Hepatocyte (in vitro differentiated cells): ENCODE measurements at regions not wholly inside any gene's neighbourhood (a gene's known extent, or its start where the extent isn't known, plus 50 kb on each side); places are given as distances from the start of the nearest gene placed in this dataset.
"Not testable (repeated sequence)": the region's sequence is repeated elsewhere in the genome, so short reads cannot be mapped to it uniquely, and the experiment has no call there.

Experiments used
- DNase-seq: peaks from one replicate; pipeline ENCODE4 v3.0.0-alpha.2; 2016; ENCODE audit warnings: low spot score
- H2AFZ ChIP-seq: fragments of 200-600 bp; sonication (generic); 2 replicates; pipeline ENCODE4 v1.6.0; 2016; ENCODE audit warnings: antibody characterized with exemption, mild to moderate bottlenecking
- H3K27ac ChIP-seq: fragments of 200-600 bp; sonication (generic); 2 replicates; pipeline ENCODE4 v1.5.1; 2016; ENCODE audit warnings: mild to moderate bottlenecking
- H3K27me3 ChIP-seq: fragments of 200-600 bp; sonication (generic); 2 replicates; pipeline ENCODE4 v1.6.1; 2016
- H3K36me3 ChIP-seq: fragments of 200-600 bp; sonication (generic); replicated peaks from 2 replicates; pipeline ENCODE4 v1.5.1; 2016; ENCODE audit warnings: low read depth; ENCODE audit not compliant: insufficient read depth
- H3K4me1 ChIP-seq: fragments of 200-600 bp; sonication (generic); 2 replicates; pipeline ENCODE4 v1.5.1; 2016; ENCODE audit warnings: mild to moderate bottlenecking, moderate library complexity; ENCODE audit not compliant: insufficient read depth
- H3K4me2 ChIP-seq: fragments of 200-600 bp; sonication (generic); 2 replicates; pipeline ENCODE4 v1.6.0; 2016
- H3K4me3 ChIP-seq: fragments of 200-600 bp; sonication (generic); 2 replicates; pipeline ENCODE4 v1.5.1; 2016; ENCODE audit warnings: mild to moderate bottlenecking
- H3K79me2 ChIP-seq: fragments of 200-600 bp; sonication (generic); 2 replicates; pipeline ENCODE4 v1.6.0; 2017; ENCODE audit warnings: mild to moderate bottlenecking
- H3K9me2 ChIP-seq: fragments of 200-600 bp; sonication (generic); replicated peaks from 2 replicates; pipeline ENCODE4 v1.6.0; 2017; ENCODE audit warnings: mild to moderate bottlenecking; ENCODE audit not compliant: insufficient read depth
- H3K9me3 ChIP-seq: fragments of 200-600 bp; sonication (generic); 2 replicates; pipeline ENCODE4 v1.5.1; 2016; ENCODE audit warnings: low read depth, mild to moderate bottlenecking
- H4K20me1 ChIP-seq: fragments of 200-600 bp; sonication (generic); 2 replicates; pipeline ENCODE4 v1.6.0; 2016; ENCODE audit warnings: mild to moderate bottlenecking; ENCODE audit not compliant: insufficient read depth, poor library complexity, severe bottlenecking
- EZH2 ChIP-seq: fragments of 200-600 bp; sonication (generic); IDR thresholded peaks from 2 replicates; pipeline ENCODE4 v1.6.1; 2016; ENCODE audit warnings: antibody characterized with exemption, mild to moderate bottlenecking, borderline replicate concordance
- EZH2phosphoT487 ChIP-seq: fragments of 200-600 bp; sonication (generic); IDR thresholded peaks from one replicate; pipeline ENCODE4 v1.6.1; 2018; ENCODE audit warnings: antibody characterized with exemption, mild to moderate bottlenecking, low read depth, moderate library complexity; ENCODE audit not compliant: unreplicated experiment, severe bottlenecking
- WGBS: methylation state at CpG from one replicate; pipeline ENCODE4 v1.1.6; 2016; ENCODE audit warnings: low lambda C conversion rate; ENCODE audit errors: missing lambda C conversion rate; 5-methylcytosine and 5-hydroxymethylcytosine counted together
- TF ChIP-seq, protein P1 (sequence below): fragments of 200-600 bp; sonication (generic); IDR thresholded peaks from 2 replicates; pipeline ENCODE4 v1.5.1; 2016; ENCODE audit warnings: antibody characterized with exemption, mild to moderate bottlenecking; ENCODE audit not compliant: poor library complexity

- H3K4me1 ChIP-seq, result no peaks in the 10 kb centered on the region
- 88% methylated on average over 13 of the region's 13 CpGs for WGBS
- no peaks in the 10 kb centered on the region for H3K27me3 ChIP-seq
- H2AFZ ChIP-seq, result no peak overlapping the region
- H3K27ac ChIP-seq, result no peak overlapping the region
- no peak overlapping the region for H3K4me3 ChIP-seq
- H4K20me1 ChIP-seq, result no peaks in the 10 kb centered on the region
- TF ChIP-seq, protein P1, sequence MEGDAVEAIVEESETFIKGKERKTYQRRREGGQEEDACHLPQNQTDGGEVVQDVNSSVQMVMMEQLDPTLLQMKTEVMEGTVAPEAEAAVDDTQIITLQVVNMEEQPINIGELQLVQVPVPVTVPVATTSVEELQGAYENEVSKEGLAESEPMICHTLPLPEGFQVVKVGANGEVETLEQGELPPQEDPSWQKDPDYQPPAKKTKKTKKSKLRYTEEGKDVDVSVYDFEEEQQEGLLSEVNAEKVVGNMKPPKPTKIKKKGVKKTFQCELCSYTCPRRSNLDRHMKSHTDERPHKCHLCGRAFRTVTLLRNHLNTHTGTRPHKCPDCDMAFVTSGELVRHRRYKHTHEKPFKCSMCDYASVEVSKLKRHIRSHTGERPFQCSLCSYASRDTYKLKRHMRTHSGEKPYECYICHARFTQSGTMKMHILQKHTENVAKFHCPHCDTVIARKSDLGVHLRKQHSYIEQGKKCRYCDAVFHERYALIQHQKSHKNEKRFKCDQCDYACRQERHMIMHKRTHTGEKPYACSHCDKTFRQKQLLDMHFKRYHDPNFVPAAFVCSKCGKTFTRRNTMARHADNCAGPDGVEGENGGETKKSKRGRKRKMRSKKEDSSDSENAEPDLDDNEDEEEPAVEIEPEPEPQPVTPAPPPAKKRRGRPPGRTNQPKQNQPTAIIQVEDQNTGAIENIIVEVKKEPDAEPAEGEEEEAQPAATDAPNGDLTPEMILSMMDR, result no peak
- TF ChIP-seq EZH2phosphoT487 (no peak), EZH2 (no peak)
- no peaks in the 10 kb centered on the region for H3K36me3 ChIP-seq
- H3K79me2 ChIP-seq, result no peaks in the 10 kb centered on the region
- H3K9me3 ChIP-seq, result no peaks in the 10 kb centered on the region
- no peak for DNase-seq
- H3K9me2 ChIP-seq, result no peaks in the 10 kb centered on the region
- H3K4me2 ChIP-seq, result no peak overlapping the region
These were observed 339.1 kb downstream of the DCHS2 start for GRCh38 chr4:154152546-154152945.

DNA sequence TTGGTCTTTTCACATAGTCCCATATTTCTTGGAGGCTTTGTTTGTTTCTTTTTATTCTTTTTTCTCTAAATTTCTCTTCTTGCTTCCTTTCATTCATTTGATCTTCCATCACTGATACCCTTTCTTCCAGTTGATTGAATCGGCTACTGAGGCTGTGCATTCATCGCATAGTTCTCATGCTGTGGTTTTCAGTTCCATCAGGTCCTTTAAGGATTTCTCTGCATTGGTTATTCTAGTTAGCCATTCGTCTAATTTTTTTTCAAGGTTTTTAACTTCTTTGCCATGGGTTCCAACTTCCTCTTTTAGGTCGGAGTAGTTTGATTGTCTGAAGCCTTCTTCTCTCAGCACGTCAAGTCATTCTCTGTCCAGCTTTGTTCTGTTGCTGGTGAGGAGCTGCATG, 342.4 kb downstream of the DCHS2 start:
- not testable (repeated sequence) for H4K20me1 ChIP-seq, DNase-seq

GRCh38 chr4:154143720-154144119, 347.9 kb downstream of the DCHS2 start:
- H3K27ac ChIP-seq, result no peak overlapping the region
- DNase-seq, result no peak
- TF ChIP-seq, protein P1, result no peak
- no peak for TF ChIP-seq EZH2phosphoT487
- no peak for TF ChIP-seq EZH2
- H3K4me2 ChIP-seq, result no peak overlapping the region
- no peaks in the 10 kb centered on the region for H3K79me2 ChIP-seq
- no peaks in the 10 kb centered on the region for H3K4me1 ChIP-seq
- H3K9me2 ChIP-seq, result no peaks in the 10 kb centered on the region
- 87% methylated on average over 6 of the region's 6 CpGs for WGBS
- no peak overlapping the region for H2AFZ ChIP-seq
- H4K20me1 ChIP-seq, result no peaks in the 10 kb centered on the region
- H3K27me3 ChIP-seq, result no peaks in the 10 kb centered on the region
- no peaks in the 10 kb centered on the region for H3K9me3 ChIP-seq
- no peaks in the 10 kb centered on the region for H3K36me3 ChIP-seq
- H3K4me3 ChIP-seq, result no peak overlapping the region

More for the DNA sequence above, 342.4 kb downstream of the DCHS2 start:
- H3K9me2 ChIP-seq, H2AFZ ChIP-seq, H3K9me3 ChIP-seq, H3K4me1 ChIP-seq, H3K79me2 ChIP-seq, H3K4me3 ChIP-seq, H3K27ac ChIP-seq, H3K36me3 ChIP-seq, H3K4me2 ChIP-seq, H3K27me3 ChIP-seq: not testable (repeated sequence)
- 87% methylated on average over 5 of the region's 5 CpGs for WGBS

DNA sequence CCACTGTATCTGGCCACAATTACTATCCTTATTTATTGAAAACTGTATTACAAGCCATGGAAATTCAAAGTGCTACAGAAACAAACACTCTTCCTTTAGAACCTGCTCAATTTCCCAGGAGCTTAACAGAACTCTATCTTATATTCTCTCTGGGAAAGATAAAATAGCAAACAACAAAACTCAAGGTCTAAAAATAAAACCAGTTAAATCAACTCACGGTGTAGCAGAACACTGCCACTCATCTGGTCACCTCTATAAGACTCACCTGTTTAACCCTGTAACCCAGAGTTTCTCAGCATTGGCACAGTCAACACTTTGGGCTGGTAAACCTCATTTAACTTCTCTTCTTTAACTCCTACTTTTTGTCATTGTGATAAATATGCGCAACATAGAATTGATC, 348.9 kb downstream of the DCHS2 start:
- Histone ChIP-seq H2AFZ (no peak overlapping the region), H3K4me1 (no peaks in the 10 kb centered on the region), H3K36me3 (no peaks in the 10 kb centered on the region), H3K27me3 (no peaks in the 10 kb centered on the region), H4K20me1 (no peaks in the 10 kb centered on the region), H3K79me2 (no peaks in the 10 kb centered on the region), H3K4me3 (no peak overlapping the region), H3K9me2 (no peaks in the 10 kb centered on the region), H3K27ac (no peak overlapping the region), H3K9me3 (no peaks in the 10 kb centered on the region), H3K4me2 (no peak overlapping the region)
- WGBS, result 85% methylated on average over 2 of the region's 2 CpGs
- no peak for DNase-seq
- TF ChIP-seq, protein P1, result no peak
- TF ChIP-seq EZH2 (no peak), EZH2phosphoT487 (no peak)
